Uterus (tissue), 2 donors: ENCODE measurements at regions not wholly inside any gene's neighbourhood (a gene's known extent, or its start where the extent isn't known, plus 50 kb on each side); places are given as distances from the start of the nearest gene placed in this dataset.

Source experiments
- CTCF ChIP-seq, 4 experiments: fragments of 200-600 bp in 2 of 4; fragments of 450-650 bp in 2 of 4; sonication (generic) in 2 of 4; IDR thresholded peaks; one replicate each; pipeline ENCODE4 v1.5.1; 2016 to 2019; ENCODE audit warnings: antibody characterized with exemption in 4 of 4, mild to moderate bottlenecking in 2 of 4, moderate library complexity in 1 of 4
- POLR2A ChIP-seq, 2 donors: fragments of 450-650 bp; IDR thresholded peaks; one replicate each; pipeline ENCODE4 v1.6.1; 2016; ENCODE audit warnings: antibody characterized with exemption in 2 of 2, mild to moderate bottlenecking in 1 of 2, moderate library complexity in 1 of 2

DNA sequence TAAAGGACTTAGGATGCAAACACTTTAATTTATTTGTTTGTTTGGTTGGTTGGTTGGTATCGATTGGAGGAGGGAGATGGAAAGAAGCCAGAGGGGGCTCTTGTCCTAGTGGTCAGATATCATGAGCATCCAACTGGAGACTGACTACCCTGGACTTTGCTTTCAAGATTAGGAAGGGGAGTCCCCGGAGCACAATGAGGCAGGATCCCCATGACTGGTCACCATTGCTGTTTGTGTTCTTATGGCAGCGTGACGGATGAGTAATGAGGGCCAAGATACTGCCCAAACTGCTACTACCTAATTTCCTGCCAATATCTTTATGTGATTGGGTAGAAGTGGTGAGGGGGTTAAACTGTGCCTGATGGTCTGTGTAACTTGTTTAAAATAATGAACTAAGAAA is 354.6 kb upstream of the ROPN1 start:
- TF ChIP-seq CTCF (IDR thresholded peaks at IDR 0.05) (no peak), POLR2A (IDR thresholded peaks at IDR 0.05) (no peak)
